Glomerular endothelial cell (primary cell): ENCODE measurements at regions not wholly inside any gene's neighbourhood (a gene's known extent, or its start where the extent isn't known, plus 50 kb on each side); places are given as distances from the start of the nearest gene placed in this dataset.
"Not testable (repeated sequence)": the region's sequence is repeated elsewhere in the genome, so short reads cannot be mapped to it uniquely, and the experiment has no call there.

ENCODE experiments used
- DNase-seq: peaks from one replicate; pipeline ENCODE4 v3.0.0-alpha.2; 2011; ENCODE audit warnings: low read depth, low spot score; ENCODE audit errors: extremely low read depth

GRCh38 chr15:24832282-24832681 lies 122.5 kb upstream of the SNRPN start:
- no peak for DNase-seq

GRCh38 chr15:24835301-24835700 lies 119.5 kb upstream of the SNRPN start:
- no peak for DNase-seq

- no peak for DNase-seq
Measured at GRCh38 chr15:24848050-24848449, 106.7 kb upstream of the SNRPN start.

GRCh38 chr15:24856397-24857390 lies 98.1 kb upstream of the SNRPN start:
- DNase-seq: no peak

DNA sequence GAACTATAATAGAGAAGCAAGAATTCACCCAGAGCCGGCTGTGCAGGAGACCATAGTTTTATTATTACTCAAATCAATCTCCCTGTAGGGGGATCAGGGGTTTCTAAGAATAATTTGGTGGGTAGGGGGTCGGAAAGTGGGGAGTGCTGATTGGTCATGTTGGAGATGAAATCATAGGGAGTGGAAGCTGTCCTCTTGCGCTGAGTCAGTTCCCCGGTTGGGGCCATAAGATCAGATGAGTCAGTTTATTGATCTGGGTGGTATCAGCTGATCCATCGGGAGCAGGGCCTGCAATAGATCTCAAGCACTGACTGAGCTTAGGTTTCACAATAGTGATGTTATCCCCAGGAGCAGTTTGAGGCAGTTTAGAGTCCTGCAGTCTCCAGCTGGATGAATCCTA lies 97.0 kb upstream of the SNRPN start:
- no peak for DNase-seq

DNA sequence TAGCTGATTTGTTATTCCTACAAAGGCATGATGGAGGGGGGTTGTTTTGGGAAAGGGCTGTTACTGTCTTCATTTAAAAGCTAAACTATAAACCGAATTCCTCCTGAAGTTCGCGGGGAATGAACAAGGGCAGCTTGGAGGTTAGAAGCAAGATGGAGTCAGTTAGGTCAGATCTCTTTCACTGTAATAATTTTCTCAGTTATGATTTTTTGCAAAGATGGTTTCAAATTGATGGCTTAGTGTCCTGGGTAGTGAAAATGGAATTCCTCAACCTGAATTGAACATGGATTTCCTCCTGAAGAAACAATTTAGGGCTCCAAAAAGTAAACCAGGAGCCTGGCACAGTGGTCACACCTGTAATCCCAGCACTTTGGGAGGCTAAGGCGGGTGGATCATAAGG lies 96.6 kb upstream of the SNRPN start:
- not testable (repeated sequence) for DNase-seq

- no peak for DNase-seq
Measured at GRCh38 chr15:24858737-24859601, 95.8 kb upstream of the SNRPN start.

DNA sequence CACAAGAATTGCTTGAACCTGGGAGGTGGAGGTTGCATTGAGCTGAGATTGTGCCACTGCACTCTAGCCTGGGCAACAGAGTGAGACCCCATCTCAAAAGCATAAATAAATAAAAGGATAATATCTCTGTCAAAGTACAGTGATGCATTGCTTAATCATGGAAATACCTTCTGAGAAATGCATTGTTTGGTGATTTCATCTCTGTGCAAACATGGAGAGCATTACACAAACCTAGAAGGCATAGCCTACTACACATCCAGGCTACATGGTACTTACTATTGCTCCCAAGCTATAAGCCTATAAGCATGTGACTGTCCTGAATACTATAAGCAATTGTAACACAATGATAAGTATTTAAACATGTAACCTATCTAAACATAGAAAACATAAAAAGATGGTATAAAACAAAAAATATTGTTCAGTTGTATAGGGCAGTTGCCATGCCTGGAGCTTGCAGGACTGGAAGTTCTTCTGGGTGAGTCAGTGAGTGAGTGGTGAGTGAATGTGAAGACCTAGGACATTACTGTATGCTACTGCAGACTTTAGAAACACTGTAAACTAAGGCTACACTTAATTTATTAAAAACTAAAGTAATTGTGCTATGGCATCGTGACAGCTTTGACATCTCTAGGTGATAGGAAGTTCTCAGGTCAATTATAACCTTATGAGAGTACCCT lies 93.6 kb upstream of the SNRPN start:
- no peak for DNase-seq

GRCh38 chr15:24862726-24863521 lies 91.9 kb upstream of the SNRPN start:
- no peak for DNase-seq

DNA sequence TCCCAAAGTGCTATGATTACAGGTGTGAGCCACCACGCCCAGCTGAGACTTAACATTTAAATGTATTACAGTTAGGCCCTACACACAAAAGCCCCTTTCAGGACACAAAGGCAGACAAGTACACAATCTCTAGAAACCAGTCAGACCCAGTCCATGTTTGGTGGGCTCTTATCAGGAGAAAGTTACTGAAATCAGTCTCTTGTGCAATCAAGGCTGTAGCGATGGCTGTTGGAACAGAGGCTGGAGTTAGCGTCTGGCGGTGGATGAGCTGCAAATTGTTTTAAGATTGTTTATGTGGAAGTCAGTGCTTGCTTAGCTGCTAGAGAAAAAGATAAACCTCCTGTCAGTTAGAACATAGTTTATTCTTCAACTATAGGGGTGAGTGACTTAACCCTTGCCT lies 89.5 kb upstream of the SNRPN start:
- no peak for DNase-seq

DNA sequence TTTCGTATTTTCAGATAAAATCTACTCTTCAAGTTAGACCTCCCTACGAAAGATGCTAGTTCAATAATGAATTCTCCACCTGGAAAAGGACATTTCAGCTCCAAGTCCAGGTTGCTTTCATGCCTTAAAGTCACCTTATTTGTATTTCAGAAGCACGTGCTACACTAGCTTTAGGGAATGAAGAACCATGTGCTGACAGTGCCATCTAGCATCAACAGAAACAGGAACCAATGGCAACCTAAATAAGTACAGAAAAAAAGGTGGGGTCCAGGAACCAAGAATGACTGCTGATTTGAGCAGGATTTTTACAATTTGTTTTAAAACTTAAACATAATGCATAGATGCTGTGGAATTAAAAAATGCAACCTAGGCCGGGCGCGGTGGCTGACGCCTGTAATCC lies 77.6 kb upstream of the SNRPN start:
- no peak for DNase-seq

GRCh38 chr15:24878153-24878552 lies 76.6 kb upstream of the SNRPN start:
- DNase-seq: no peak

DNA sequence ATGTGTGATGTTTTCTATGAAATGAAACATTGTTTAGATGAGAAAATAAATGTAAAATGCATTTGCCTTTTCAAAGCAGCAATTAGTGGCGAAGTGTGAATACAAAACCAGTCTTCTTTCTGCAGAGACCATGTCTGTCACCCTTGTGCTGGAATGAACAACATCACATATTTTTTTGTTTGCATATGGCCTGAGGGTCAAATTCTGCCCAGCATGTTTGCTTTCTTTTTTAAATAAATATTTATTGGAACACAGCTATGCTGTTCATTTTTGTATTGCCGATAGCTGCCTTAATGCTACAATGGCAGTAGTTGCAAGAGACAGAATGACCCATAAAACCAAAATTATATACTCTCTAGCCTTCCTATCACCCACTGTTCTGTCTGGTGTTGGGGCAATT lies 75.3 kb upstream of the SNRPN start:
- DNase-seq: no peak

GRCh38 chr15:24880663-24881062 lies 74.1 kb upstream of the SNRPN start:
- DNase-seq: no peak

- DNase-seq: no peak
Measured at GRCh38 chr15:24886538-24886937, 68.2 kb upstream of the SNRPN start.

GRCh38 chr15:24898715-24899272 lies 56.0 kb upstream of the SNRPN start:
- no peak for DNase-seq

DNA sequence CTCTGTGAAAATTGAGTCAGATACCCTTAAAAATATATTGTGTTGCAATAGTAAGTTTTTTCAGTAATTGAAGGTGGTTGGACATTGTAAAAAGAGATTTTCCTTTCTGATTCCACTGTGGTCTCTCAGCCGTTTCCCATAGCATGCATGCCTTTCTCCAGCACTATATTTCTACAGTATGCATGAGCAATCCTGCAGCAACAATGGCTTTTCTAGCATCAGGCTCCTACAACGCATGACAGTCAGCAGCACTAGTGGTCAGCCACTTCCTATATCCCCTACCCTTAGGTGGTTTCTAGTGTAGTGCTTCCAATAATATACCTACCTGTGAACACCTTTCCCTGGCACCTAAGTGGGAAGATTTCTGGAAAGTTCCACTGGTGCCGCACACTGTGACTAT lies 55.4 kb upstream of the SNRPN start:
- DNase-seq: no peak

DNA sequence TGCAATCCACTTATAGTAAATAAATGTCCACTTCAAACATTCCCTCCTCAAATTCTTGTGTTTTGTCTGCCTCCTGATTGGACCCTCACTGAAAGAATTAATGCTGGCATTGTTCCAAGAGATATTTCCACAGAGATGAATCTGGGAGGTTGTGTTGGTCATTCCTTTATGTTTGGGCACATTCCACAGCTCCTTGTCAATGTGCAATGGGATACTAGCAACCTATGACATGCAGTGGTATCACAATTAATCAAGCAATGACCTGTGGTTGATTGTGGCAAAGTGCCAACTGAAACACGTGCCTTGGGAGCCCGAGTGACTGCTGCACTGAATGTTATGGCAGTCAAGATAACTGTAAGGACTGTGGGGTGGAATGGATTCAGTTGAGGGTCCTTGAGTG lies 55.0 kb upstream of the SNRPN start:
- DNase-seq: no peak

DNA sequence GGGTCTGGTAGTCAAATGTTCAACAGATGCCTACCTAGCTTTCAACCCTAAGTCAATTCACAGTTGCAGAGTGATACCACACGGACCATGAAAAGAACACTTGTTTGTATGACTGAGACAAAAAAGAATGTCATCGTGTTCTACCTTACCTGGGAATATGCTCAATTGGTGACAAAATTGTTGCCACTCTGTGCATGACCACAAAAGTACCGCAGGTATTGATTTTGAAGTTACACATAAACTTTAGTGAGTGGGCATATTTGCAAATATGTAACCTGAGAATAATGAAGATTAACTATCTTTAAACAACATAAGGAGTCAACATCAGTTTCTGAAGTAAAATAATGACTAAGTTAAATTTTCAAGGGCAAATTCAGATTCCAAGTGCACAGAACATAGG lies 53.4 kb upstream of the SNRPN start:
- no peak for DNase-seq
